ENCODE measurements at regions not wholly inside any gene's neighbourhood (a gene's known extent, or its start where the extent isn't known, plus 50 kb on each side); places are given as distances from the start of the nearest gene placed in this dataset.
"Not testable (repeated sequence)": the region's sequence is repeated elsewhere in the genome, so short reads cannot be mapped to it uniquely, and the experiment has no call there.

DNA sequence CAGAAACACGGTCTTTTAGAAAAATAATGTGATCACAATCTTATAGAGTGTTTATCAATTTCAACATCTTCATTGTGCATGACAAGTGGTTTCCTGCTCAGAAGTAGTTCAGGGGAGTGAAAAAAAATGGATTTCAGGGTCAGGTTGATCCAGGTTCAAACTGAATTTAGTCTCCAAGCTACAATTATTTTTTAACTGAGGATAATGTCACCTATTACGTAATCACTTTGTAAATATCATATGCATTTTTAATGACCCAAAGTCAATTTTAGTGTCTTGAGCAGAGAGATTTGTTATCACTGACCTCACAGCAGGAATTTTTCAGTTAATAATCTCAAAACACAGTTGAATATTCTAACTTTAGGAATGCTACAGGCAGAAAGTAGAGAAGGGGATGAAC, 627.2 kb upstream of the LUZP2 start:
- Mint-ChIP-seq H3K36me3 (no peaks in the 10 kb centered on the region), H3K27ac (no peak overlapping the region), H3K4me1 (no peaks in the 10 kb centered on the region), H3K4me3 (no peak overlapping the region), H3K27me3 (no peaks in the 10 kb centered on the region), H3K9me3 (peaks cover 10% of the 10 kb centered on the region)
- ATAC-seq = no peak

DNA sequence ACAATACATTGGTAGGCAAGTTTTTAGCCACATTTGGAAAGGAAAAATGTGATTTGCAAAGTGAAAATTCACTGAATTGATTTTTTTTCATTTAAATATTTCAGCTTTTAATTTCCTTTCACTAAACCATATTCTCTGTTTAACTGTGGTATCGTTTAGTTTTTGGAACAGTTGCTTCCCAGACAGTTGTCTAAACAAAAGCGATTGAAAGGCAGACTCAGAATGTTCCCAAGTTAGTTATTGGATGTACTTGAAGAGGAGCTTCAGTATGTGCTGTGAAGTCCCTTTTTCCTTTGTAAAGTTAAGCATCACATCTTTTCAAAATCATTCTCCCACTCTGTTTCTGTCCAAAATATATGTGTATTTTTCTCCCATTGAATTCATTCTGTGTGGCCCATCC, 623.4 kb upstream of the LUZP2 start:
- H3K4me1 Mint-ChIP-seq = no peaks in the 10 kb centered on the region
- H3K27ac Mint-ChIP-seq = no peak overlapping the region
- H3K9me3 Mint-ChIP-seq = peaks cover 10% of the 10 kb centered on the region
- H3K27me3 Mint-ChIP-seq = no peaks in the 10 kb centered on the region
- H3K36me3 Mint-ChIP-seq = no peaks in the 10 kb centered on the region
- no peak for ATAC-seq
- H3K4me3 Mint-ChIP-seq = no peak overlapping the region

DNA sequence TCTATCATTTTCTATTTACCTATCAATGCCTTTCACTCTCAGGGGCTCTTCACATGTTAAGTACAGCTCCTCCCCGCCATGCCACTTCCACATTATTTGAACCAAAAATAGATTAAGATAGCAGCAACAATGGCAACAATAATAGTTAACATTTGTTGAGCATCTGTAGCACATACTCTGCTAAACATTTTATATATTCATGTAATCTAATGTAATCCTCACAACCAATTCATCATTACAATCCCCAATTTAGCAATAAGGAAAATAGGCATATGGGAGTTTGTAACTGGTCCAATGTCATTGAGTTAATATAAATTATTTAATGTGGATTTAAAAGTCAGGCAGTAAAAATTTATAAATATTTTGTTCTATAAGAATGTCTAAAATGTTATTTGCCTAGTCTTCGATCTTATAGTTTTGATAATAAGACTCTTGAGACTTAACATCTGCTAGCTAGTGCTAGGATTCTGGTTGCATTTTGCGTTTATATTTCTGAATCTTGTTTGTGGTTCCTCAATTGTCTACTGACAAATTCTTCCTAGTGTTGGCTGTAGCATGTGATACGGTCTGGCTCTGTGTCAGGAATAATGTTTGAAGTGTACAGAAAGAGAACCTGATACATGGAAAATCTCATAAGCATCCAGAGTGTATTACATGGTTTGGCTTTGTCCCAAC, 621.5 kb upstream of the LUZP2 start:
- H3K4me3 Mint-ChIP-seq = no peak overlapping the region
- H3K27ac Mint-ChIP-seq = no peak overlapping the region
- H3K4me1 Mint-ChIP-seq = no peaks in the 10 kb centered on the region
- H3K27me3 Mint-ChIP-seq = no peaks in the 10 kb centered on the region
- ATAC-seq = no peak
- peaks cover 10% of the 10 kb centered on the region for H3K9me3 Mint-ChIP-seq
- no peaks in the 10 kb centered on the region for H3K36me3 Mint-ChIP-seq

GRCh38 chr11:23883426-23884048, 613.3 kb upstream of the LUZP2 start:
- not testable (repeated sequence) for H3K27me3 Mint-ChIP-seq, ATAC-seq, H3K27ac Mint-ChIP-seq, H3K4me3 Mint-ChIP-seq, H3K36me3 Mint-ChIP-seq, H3K4me1 Mint-ChIP-seq, H3K9me3 Mint-ChIP-seq

DNA sequence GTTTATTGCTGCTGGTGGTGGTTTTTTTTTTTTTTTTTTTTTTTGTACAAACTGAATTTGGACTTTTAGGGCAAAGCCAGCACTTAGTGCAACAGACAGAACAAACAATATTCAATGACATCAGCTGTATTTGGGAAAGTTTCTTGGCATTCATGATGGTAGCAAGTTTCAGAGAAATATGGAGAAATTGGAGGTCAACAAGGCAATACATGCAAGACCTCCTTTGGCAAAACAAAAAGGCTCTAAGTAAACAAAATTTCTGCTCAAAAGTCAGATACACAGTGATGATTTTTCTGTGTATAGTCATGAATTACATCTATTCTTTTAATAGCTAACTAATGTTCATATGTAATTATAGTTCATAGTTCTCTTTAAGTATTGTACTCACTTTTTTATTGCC, 612.5 kb upstream of the LUZP2 start:
- Mint-ChIP-seq H3K27ac (no peak overlapping the region), H3K4me1 (no peaks in the 10 kb centered on the region)

DNA sequence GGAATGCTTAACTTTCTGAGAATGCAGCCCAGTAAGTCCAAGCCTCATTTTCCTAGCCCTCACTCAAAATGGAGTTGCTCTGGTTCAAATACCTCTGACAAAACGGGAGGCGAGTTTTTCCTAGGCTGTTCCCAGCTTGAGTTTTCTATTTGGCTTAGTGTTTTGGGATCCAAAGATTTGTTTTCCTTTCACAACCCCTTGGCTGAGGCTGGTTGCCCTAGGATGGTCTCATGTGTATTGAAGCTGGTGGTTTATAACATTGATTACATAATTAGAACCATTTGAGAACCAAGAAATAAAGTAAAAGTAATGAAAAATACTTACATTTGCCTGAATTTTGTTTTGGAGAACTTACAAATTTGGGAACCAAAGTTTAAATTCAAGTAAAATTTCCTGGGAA, 611.1 kb upstream of the LUZP2 start:
- ATAC-seq = no peak
- H3K27ac Mint-ChIP-seq = no peak overlapping the region
- peaks cover under 1% of the 10 kb centered on the region for H3K9me3 Mint-ChIP-seq

More for the DNA sequence above, 612.5 kb upstream of the LUZP2 start:
- no peak for ATAC-seq
- H3K27me3 Mint-ChIP-seq = no peaks in the 10 kb centered on the region
- H3K36me3 Mint-ChIP-seq = no peaks in the 10 kb centered on the region
- peaks cover 3% of the 10 kb centered on the region for H3K9me3 Mint-ChIP-seq
- no peak overlapping the region for H3K4me3 Mint-ChIP-seq

DNA sequence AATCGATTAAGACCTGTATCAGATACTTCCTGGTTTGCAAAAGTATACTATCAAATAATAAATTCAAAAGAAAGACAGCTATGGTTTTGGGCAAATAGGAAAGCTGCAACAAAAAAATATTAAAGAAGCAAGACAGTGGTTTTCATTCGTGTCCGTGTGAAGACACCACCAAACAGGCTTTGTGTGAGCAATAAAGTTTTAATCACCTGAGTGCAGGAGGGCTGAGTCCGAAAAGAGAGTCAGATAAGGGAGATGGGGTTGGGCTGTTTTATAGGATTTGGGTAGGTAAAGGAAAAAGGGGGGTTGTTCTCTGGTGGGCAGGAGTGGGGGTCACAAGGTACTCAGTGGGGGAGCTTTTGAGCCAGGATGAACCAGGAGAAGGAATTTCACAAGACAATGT, 609.7 kb upstream of the LUZP2 start:
- H3K9me3 Mint-ChIP-seq, H3K4me1 Mint-ChIP-seq, H3K27me3 Mint-ChIP-seq, H3K27ac Mint-ChIP-seq, H3K36me3 Mint-ChIP-seq, ATAC-seq, H3K4me3 Mint-ChIP-seq: not testable (repeated sequence)

More for the DNA sequence above, 611.1 kb upstream of the LUZP2 start:
- no peaks in the 10 kb centered on the region for H3K36me3 Mint-ChIP-seq
- no peaks in the 10 kb centered on the region for H3K4me1 Mint-ChIP-seq
- no peak overlapping the region for H3K4me3 Mint-ChIP-seq
- no peaks in the 10 kb centered on the region for H3K27me3 Mint-ChIP-seq

DNA sequence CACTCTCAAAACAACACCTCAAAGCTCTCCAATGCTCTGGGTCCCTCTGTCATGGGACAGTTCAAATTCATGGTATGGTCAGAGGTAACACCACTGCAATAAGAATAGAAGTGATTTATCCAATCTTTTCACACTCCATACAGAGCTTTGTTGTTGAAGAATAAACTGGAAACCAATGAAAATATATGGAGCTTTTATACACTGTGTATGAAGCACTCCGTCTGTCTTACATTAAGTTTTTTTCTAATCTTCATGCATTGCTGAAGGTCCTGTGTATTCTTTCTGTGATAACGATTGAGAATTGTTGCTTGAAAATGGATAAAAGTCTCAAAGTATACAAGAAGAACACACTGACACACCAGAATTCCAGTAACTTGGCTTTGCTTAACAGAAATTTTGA, 603.7 kb upstream of the LUZP2 start:
- ATAC-seq = no peak
- H3K4me1 Mint-ChIP-seq = no peaks in the 10 kb centered on the region
- H3K36me3 Mint-ChIP-seq = no peaks in the 10 kb centered on the region
- H3K27me3 Mint-ChIP-seq = no peaks in the 10 kb centered on the region
- no peak overlapping the region for H3K27ac Mint-ChIP-seq
- peaks cover 3% of the 10 kb centered on the region for H3K9me3 Mint-ChIP-seq
- H3K4me3 Mint-ChIP-seq = no peak overlapping the region

- no peak for ATAC-seq
- no peak overlapping the region for H3K4me3 Mint-ChIP-seq
- H3K36me3 Mint-ChIP-seq = no peaks in the 10 kb centered on the region
- no peaks in the 10 kb centered on the region for H3K4me1 Mint-ChIP-seq
- H3K27me3 Mint-ChIP-seq = no peaks in the 10 kb centered on the region
- H3K27ac Mint-ChIP-seq = no peak overlapping the region
- peaks cover 4% of the 10 kb centered on the region for H3K9me3 Mint-ChIP-seq
Measured at GRCh38 chr11:23897453-23898286, 599.2 kb upstream of the LUZP2 start.

- Mint-ChIP-seq H3K27ac (no peak overlapping the region), H3K4me3 (no peak overlapping the region), H3K4me1 (no peaks in the 10 kb centered on the region), H3K9me3 (peaks cover 8% of the 10 kb centered on the region), H3K36me3 (no peaks in the 10 kb centered on the region), H3K27me3 (no peaks in the 10 kb centered on the region)
- ATAC-seq = no peak
Measured at GRCh38 chr11:23903044-23903704, 593.7 kb upstream of the LUZP2 start.

GRCh38 chr11:23919455-23919854, 577.4 kb upstream of the LUZP2 start:
- Mint-ChIP-seq H3K4me1 (no peaks in the 10 kb centered on the region), H3K9me3 (peaks cover 2% of the 10 kb centered on the region), H3K27me3 (no peaks in the 10 kb centered on the region), H3K27ac (no peak overlapping the region), H3K4me3 (no peak overlapping the region), H3K36me3 (no peaks in the 10 kb centered on the region)
- ATAC-seq = no peak

GRCh38 chr11:23923357-23923756, 573.5 kb upstream of the LUZP2 start:
- Mint-ChIP-seq H3K27ac (no peak overlapping the region), H3K4me3 (no peak overlapping the region), H3K9me3 (no peaks in the 10 kb centered on the region), H3K4me1 (no peaks in the 10 kb centered on the region), H3K27me3 (no peaks in the 10 kb centered on the region), H3K36me3 (no peaks in the 10 kb centered on the region)
- ATAC-seq = no peak

GRCh38 chr11:23924226-23924625, 572.6 kb upstream of the LUZP2 start:
- no peaks in the 10 kb centered on the region for H3K27me3 Mint-ChIP-seq
- no peaks in the 10 kb centered on the region for H3K4me1 Mint-ChIP-seq
- H3K27ac Mint-ChIP-seq = no peak overlapping the region
- no peaks in the 10 kb centered on the region for H3K36me3 Mint-ChIP-seq
- ATAC-seq = no peak
- H3K4me3 Mint-ChIP-seq = no peak overlapping the region
- no peaks in the 10 kb centered on the region for H3K9me3 Mint-ChIP-seq

GRCh38 chr11:23931443-23931842, 565.4 kb upstream of the LUZP2 start:
- Mint-ChIP-seq H3K27ac (no peak overlapping the region), H3K4me1 (peaks cover 4% of the 10 kb centered on the region), H3K36me3 (no peaks in the 10 kb centered on the region), H3K27me3 (no peaks in the 10 kb centered on the region), H3K4me3 (no peak overlapping the region), H3K9me3 (peaks cover 3% of the 10 kb centered on the region)
- ATAC-seq = no peak

- H3K4me3 Mint-ChIP-seq = no peak overlapping the region
- ATAC-seq = no peak
- no peak overlapping the region for H3K27ac Mint-ChIP-seq
- no peaks in the 10 kb centered on the region for H3K36me3 Mint-ChIP-seq
- H3K9me3 Mint-ChIP-seq = peaks cover 3% of the 10 kb centered on the region
- H3K4me1 Mint-ChIP-seq = peaks cover 4% of the 10 kb centered on the region
- no peaks in the 10 kb centered on the region for H3K27me3 Mint-ChIP-seq
Measured at GRCh38 chr11:23932485-23932898, 564.4 kb upstream of the LUZP2 start.
